ENCODE measurements at regions not wholly inside any gene's neighbourhood (a gene's known extent, or its start where the extent isn't known, plus 50 kb on each side); places are given as distances from the start of the nearest gene placed in this dataset.
"Not testable (repeated sequence)": the region's sequence is repeated elsewhere in the genome, so short reads cannot be mapped to it uniquely, and the experiment has no call there.

DNA sequence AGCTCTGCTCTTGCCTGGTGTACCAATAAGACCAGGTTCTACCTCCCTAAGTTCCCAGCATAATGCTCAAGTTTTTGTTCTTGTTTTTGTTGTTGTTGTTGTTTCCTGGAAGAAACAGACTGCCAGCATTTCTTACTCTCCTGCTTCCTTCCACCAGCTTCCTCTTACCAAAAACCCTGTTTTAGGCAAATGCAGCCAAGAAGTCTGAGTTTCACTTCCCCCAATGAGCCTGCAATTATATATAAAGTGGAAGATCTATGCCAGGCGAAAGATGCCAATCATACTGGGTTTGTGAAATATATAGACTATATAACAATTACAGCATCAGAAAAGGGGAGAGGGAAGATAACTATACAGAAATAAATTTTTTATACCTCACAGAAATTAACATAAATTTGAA lies 931.5 kb upstream of the FAT3 start:
- no peak for DNase-seq

DNA sequence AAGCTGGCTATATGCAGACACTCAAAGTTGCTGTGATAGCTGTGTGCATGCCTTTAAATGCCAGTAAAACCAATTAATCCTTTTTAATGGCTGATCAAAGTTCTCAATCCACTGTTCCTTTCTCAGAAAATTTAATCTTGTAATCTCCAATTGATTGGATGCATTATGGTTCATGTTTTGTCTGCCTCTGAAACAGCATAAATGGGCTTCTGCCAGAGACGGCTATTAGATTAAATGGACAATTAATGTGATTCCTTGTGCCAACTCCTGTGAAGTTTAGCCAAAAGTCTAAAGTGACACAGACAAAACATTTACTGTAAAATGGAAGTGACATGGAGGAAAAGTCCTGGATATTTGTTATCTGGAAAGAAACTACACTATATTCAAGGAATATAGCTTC lies 952.5 kb upstream of the FAT3 start:
- no peak for DNase-seq

DNA sequence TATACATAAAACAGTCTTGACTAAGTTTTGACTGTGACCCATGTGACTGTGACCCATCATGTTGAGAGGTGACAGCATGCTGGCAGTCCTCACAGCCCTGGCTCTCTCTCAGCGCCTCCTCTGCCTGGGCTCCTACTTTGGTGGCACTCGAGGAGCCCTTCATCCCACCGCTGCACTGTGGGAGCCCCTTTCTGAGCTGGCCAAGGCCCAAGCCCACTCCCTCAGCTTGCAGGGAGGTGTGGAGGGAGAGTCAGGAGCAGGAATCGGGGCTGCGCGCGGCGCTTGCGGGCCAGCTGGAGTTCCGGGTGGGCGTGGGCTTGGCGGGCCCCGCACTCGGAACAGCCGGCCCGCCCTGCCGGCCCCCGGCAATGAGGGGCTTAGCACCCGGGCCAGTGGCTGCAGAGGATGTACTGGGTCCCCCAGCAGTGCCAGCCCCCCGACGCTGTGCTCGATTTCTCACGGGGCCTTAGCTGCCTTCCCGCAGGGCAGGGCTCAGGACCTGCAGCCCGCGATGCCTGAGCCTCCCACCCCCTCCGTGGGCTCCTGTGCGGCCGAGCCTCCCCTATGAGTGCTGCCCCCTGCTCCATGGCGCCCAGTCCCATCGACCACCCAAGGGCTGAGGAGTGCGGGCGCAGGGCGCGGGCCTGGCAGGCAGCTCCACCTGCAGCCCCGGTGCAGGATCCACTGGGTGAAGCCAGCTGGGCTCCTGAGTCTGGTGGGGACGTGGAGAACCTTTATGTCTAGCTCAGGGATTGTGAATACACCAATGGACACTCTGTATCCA lies 955.9 kb upstream of the FAT3 start:
- DNase-seq = not testable (repeated sequence)

DNA sequence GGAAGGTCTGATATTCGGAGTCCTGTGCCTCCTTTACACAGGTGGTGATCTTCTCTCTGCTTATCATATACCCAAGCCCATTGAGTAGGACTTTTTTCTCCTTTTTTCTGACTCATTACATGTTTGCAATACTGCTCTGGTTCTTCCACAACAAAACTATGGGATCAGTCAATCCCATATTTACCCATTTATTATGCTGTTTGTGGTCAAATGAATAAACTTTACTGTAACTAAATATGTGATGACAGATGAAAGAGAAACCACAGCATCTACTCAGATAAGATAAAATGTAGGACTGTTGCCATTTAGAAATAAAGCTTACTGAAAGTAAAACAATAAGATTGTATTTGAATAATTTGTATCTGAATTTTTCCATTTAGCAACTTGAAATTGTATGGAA lies 958.7 kb upstream of the FAT3 start:
- no peak for DNase-seq

DNA sequence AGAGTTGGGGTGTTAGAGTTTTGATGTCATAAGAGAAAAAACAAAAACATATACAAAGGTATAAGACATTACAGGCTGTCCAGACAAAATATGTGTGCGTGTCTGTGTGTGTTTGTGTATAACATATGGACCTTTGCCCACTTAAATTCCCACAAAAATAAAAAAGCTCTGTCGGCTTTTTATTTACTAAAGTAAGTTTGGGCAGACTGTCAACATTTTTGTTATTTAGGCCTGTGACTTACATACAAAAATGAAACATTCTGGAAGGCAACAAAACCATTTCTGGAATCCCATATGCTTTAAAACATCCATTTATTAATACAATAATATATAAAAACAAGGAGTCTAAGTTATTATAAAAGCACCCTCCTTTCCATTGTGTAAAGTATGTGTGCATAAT lies 960.1 kb upstream of the FAT3 start:
- no peak for DNase-seq

DNA sequence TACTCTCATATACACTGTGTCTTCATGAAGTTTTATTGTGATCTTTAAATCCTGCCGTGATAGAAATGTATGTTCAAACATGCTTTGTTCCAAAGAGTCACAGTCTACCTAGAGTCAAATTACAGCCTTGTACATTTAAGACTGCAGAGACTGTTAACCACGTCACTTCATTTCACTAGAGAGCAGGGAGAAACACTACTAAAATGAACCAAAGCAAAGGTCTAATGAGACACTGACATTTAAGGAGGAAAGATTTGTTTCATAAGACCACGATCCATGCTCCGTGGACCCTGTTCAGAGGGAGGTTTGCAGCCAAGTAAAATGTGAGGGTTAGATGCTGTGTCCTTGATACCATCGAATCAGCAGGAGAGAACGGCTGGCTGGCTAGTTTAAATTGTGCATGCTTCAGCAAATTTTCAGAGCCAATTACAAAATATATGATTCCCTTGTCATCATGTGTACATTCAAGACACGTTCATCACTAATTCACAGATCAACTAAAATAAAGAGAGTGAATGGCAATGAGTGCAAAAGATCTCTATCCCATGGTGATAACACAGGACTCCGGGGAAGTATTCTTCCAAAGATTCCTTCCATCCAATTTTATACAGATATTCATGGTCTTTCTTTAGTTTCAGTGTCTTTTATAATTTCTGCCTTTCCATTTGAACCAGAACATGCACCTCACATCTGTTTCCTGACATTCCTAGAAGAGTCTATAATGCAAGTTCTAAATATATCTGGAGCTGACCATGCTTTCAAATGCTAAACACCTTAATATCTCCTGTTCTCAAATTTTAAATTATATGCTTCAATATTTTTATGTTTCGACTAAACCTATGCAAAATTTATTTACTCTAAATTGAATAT lies 960.9 kb upstream of the FAT3 start:
- DNase-seq = no peak

DNA sequence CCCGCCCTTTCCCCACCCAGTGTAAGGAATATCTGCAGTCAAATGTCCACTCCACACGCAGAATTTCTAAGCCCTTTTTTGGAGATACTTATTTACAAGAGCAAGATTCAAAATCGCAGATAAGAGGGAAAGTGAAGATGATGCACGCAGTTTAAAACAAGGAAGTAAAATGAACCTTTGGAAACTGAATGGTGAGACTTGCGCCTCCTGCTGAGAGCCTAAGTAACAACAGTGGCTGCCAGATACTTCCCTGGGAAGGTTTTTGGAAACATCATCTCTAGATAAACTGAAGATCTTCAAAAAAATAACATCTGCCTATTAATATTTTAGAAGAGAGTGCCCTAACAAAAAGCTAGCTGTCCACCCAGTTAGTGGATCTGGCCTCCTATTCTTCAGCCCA lies 963.1 kb upstream of the FAT3 start:
- no peak for DNase-seq

DNA sequence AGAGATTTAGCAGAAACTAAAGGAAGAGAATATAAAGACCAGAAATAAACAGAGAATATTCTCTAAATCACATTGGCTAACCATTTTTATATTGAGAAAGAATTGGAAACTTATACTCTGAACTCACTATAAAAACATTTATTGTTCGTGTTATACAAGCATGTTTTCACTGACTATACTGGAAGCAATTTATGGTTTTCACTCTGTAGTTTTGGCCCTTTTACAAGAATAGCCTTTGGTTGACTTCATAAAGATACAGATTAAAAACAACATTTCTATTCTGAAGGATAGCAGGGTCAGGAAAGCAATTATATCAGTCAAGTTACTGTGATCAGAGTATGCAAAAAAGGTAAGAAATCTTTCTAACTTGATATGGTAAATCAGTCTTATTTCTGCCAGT lies 965.7 kb upstream of the FAT3 start:
- DNase-seq = no peak

DNA sequence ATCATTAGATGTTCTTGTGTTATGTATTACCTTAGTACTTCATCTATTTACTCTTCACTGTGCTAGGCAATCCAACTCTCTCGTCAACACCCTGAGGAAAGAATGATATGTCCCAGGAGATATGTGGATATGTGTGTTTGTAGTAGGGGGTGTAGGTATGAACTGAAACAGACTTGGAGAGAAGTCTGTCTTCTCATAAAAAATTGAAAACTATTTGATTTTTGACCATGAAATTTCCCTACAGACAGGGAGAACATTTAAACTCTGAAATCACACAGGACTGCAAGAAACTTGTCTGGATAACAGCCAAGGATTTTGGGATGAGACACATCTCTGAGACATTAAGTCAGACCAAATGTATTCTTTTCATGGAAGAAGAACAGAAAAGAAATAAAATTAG lies 967.0 kb upstream of the FAT3 start:
- DNase-seq = no peak

DNA sequence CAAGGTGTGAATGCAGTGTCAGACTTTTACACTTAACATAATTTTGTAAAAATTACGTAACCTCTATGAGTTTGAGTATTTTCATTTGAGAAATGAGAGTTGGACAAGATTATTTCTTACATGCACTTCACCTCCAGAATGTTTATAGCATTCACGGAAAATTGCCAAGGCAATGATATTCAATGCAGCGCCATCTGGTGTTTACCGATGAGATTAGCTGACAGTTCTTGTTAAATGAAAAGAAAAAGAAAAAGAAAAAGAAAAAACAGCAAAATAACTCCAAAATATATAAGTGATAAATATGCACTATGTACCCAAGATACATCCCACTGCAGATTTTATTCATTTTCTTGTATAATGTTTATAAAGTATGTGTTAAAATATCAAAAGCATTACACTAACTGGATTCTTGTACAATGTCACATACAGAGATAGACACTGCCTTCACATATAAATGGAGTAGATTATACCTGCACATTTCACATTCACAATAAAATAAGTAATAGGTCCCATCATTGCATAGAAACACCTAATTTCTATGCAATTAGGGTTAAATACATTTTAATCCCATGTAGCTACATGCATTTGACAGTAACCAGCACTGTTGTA lies 976.3 kb upstream of the FAT3 start:
- no peak for DNase-seq

DNA sequence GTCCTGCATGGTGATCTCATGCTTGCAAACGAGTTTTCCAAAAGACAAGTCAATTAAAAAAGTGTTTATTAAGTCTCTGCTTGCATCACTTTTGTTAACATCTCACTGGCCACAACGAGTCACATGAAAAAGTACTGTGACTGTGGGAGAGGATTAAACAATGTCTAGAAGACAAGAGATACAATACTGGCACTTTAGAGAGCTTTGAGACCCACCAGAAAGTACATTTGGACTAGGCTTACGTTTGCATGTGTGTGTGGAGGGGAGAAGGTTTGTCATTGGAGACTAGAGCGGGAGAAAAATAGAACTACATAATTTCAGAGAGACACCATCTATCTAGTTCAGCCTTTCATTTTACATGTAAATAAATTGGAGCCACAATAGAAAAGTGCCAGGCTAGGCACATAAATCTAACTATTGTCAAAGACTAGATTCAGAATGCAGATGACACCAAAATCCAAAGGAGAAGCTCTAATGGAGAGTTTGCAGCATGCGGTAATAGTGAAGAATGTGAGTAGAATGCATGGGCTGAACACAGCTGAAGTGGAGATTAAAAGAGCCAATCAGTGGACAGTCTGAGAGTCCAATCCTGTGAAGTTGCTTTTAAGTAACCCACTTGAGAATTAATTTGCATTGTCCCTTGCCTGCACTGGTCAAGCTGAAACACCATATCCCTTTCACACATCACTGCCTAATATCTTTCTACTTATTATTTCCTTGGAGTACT lies 977.4 kb upstream of the FAT3 start:
- DNase-seq = no peak

DNA sequence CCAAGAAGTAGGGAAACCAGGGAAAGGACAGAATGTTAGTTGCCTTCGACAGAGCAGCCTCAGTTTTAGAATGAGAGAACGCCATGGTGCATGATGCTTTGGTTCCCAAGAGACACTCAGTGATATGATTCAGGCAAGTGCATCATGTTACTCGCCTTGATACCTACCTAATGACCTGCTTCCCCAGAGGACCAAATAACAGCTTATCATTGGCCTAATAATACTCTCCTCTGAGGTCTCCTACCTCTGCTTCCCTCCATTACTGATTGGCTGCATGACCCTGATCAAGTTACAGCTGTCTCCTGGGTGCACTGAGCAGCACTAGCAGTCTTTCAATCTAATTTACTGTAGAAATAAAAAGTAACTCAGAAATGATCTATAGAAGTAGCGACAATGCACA lies 979.7 kb upstream of the FAT3 start:
- DNase-seq = no peak

DNA sequence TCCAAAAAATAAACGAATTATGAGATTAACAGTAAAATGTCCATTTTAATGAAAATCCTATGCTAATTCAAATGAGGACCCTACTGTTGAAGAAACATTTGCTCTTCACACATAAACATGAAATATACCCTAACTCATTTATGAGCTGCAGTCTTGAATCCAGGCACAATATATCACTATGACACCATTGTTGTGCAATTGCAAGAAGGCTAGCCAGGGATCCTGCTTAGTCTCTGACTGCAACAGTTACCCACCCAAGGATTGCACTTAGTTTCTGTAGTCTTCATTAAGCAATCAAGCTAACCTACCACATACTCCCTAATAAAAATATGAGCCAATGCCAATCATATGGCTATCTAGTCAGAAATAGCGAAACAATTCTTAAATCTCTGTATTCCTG lies 981.0 kb upstream of the FAT3 start:
- no peak for DNase-seq

DNA sequence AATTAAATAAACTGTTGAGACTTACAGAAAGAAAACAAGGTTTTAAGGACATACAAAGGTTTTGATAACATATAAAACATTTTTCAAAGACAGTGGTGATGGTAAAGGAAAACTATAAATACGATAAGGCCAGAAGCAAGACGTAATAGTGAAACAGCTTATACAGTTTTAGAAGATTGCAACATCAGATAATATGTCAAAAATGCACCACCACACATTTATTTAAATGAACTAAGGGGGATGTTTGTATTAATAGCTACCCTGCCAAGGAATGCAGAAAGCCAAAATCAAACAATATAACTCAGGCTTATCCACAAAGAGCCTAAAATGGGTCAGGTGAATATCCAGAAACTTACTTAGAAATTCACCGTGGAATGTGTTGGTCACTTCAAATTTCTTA lies 981.6 kb upstream of the FAT3 start:
- DNase-seq = no peak

DNA sequence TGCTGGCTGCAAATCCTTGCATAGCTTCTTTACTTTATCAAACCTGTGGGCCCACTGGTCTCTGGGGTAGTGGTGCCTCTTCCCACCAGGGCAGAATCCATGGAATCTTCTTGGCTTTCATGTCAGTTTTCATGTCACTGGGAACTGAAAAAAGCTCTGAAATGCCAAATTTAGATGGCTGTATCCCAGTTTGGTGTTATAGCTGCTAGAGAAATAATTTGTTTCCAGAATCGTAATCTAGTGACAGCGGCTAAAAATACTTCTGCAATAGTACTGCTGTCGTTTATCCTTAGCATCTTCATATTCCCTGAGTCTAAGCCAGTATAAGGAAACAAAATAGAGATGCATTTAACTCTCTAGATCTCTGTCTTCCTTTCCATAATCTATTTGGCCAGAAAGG lies 983.4 kb upstream of the FAT3 start:
- no peak for DNase-seq

DNA sequence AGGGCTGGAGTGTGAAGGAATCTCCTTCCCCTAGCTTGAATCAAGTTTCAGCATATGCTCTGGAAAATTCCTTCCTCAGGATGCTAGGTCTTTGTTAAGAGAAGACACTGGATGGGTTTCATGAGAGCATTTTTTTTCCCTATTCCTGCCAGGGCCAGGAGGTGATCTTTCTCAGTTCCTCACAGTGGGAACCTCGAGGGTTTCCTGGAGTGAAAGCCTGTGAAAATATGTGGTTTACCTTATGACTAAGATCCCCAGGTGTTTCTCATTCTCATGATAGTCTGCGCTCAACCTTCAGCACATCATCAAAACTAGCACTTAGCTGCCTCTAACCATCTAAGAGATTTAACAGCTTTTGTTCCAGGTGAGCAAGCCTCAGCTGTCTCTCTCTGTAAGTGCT lies 985.3 kb upstream of the FAT3 start:
- no peak for DNase-seq

DNA sequence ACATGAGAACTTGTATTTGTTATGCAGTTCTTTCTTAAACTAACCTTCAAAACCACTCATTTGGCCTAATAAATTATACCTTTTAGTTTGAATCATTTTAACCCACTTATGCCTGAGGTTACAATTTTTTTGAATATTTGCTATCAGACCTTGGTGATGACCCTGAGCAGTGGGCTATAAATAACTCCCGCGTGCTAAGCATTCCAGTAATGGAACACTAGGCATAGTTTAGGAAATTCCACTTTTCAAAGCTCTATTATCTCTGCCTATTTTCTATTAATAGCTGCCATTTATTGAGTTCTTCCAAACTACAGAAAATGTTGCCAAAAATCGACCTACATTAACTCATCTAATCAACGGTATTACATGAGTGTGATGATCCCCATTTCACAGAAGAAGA lies 993.4 kb upstream of the FAT3 start:
- no peak for DNase-seq

DNA sequence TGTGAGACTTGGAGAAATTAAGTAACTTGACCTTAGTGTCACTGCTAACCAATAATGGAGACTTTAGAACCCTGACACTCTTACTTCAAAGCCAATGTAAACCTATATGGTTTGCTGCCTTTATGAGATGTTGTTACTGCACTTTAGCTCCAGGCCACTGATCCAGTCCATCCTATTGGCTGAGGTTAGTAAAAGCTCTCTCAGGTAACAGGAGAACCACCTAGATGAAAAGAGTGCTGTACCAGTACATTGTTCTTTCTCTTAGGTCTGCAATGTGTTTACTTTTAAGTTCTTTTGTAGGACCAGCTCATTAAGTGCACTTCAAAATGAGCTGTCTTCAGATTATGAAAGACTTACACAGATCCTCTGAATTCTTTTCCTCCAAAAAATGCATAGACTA lies 994.0 kb upstream of the FAT3 start:
- DNase-seq = peak; percentile 4

DNA sequence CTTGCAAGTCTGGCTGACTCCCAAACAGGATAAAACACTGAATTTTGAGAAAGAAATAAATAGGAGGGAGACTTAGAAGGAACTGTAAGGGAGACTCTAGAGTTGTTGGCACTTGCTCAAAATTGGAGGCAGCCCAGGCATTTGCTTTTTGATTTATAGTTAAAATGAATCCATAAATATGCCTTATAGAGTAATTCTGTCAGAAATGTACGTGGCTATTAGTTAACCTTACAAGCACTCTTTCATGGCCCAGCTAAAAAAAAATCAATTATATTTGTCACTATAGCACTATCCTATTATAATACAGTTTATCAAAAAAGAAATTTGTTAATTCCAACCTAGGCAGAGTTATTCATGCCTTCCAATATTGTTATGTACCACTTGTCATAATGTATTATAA lies 1000.0 kb upstream of the CHORDC1 start:
- no peak for DNase-seq

DNA sequence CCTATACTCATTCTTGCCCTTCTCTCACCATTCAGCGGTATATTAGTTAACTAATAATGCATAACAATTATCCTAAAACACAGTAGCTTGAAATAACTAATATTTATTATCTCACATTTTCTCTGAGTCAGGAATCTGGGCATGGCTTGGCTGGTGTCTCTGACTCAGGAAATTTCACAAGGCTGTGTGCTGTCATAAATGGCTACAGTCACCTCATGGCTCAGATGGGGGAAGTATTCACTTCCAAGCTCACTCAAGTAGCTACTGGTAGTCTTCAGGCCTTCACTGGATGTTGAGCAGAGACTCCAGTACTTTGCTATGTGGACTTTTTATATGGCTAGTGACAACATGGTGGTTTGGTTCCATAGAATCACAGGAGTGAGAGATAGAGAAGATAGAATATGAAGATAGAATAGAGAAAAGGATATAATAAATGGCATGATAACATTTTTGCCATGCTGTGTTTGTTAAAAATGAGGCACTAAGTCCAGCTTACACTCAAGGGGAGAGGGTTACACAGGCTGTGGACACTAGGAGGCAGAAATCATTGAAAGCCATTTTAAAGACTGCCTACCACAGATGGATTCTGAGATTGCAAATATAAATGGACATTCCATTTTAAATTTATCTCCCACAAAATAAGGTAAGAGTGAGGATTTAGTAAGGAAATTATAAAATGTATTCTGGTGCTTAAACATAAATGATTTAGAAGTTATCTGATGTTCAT lies 997.8 kb upstream of the CHORDC1 start:
- no peak for DNase-seq

DNA sequence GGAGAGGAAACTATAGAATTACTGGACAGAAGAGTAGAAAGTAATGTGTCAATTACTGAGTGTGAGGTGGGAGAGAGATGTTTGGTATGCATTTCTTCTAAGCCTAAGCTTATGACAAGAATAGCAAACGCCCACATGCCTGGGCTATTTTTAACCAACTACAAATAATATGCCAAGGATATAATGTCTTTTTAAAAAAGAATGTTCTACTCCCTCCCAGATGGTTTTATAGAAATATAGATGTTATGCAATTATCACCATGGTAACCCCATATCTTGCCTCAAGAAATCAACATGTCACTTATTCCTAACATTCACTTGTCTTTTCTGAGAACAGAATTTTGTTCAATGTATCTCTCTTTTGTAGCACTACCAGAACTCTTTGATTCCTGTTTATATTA lies 996.7 kb upstream of the CHORDC1 start:
- DNase-seq = no peak

DNA sequence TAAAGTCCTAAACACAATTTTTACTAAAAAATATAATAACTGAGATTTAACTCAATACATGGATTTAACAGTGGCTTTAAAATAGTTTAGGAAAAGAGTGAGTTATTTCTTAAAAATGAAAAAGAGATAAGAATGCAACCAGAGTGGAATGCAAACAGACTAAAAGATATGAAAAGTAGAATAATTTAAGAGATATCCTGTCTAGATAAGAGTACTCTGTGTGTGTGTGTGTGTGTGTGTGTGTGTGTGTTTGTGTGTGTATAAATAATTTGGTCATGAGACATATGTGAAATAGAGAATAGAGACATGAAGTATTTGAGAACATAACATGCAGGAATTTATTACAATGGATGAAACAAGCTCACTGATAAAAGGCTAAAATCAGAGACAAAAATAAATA lies 986.9 kb upstream of the CHORDC1 start:
- no peak for DNase-seq

DNA sequence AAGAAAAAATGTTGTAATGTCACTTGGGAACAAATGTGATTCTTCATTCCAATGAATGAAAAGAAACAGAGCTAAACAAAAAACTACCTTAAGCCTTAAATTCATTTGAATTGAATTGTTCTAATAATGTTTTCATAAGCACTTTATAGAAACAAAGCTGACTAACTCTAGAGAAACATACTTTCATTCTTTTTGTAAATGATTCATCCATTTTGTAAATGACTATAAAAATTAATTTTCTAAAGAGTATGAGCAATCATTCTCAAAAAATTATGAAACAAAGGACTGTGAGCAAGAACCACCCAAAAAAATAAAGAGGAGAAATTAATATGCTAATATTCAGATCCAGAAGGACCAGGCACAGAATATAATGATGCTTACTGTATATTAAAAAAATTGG lies 986.5 kb upstream of the CHORDC1 start:
- DNase-seq = no peak
